NOMO-1 treated with dmso at 0.1 percent for 144 hours (cell line): ENCODE measurements at regions not wholly inside any gene's neighbourhood (a gene's known extent, or its start where the extent isn't known, plus 50 kb on each side); places are given as distances from the start of the nearest gene placed in this dataset.
"Not testable (repeated sequence)": the region's sequence is repeated elsewhere in the genome, so short reads cannot be mapped to it uniquely, and the experiment has no call there.

ENCODE experiments used
- DNase-seq: peaks from one replicate; lab custom pipeline; 2025; ENCODE audit not compliant: unreplicated experiment; lab: John Stamatoyannopoulos, UW

DNA sequence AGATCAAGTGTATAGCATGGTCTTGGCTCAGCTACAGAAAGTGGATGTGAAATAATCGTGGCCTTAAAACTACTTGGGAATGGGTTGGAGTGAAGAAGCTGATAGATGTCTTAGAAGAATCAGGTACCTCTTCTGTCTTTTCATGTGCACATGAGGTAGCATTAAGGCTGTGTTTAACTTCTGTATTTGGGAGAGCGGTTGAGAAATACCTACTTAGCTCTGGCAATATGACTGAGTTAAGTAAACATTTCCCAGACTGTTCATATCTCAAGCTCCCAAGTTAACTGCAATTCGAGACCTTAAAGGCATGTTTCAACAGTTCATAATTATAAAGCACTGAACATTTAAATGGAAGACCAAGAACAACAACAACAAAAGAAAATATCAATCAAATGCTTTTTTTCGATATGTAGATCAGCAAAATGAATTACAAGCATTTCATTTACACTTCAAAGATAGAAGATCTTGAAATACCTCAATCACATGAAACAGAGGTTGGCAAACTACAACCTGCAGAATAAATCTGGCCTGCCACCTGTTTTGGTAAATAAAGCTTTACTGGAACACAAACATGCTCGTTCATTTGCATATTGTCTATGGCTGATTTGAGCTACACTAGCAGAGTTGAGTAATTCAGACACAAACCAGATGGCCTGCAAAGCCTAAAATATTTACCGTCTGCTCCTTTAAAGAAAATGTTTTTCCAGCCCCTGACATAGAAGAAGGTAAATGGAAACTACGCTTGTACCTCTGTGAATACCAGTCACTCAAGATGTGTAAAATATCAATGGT lies 337.1 kb upstream of the GLI3 start:
- no peak for DNase-seq

DNA sequence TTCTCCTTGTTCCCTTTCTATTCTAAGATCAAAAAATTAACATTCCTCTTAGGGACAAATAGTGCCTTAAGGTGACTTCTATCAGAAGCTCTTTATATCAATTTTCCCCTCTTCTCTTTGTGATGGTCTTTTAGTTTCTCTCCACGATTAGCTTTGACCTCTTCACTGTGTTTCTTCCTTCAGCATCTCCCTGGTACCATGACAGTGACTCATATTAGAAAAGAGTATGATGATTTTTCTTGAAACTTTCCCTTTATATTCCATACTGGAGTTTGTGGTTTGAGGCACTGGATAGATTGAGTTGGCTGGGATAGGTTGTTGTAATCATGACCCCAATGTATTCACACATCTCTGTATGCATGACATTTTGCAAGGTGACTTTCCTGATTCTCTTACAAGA lies 335.6 kb upstream of the GLI3 start:
- DNase-seq = no peak

DNA sequence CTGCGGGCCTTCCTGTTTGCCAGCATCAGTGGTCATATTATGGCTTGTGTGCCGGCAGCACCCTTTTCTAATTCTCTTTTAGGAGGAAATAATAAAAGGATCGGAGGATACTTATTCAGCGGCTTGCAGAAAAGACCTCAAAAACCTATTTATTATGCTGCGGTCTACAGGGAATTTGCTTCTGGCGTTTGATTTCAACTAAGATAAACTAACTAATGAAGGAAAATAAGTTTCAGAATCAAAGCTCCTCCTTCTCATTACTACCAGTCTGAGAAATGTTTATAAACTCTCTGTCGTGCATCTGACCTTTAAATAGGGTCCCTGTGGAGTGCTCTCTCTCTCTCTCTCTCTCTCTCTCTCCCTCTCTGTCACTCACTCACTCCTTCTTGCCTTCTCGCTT lies 335.0 kb upstream of the GLI3 start:
- DNase-seq = no peak

DNA sequence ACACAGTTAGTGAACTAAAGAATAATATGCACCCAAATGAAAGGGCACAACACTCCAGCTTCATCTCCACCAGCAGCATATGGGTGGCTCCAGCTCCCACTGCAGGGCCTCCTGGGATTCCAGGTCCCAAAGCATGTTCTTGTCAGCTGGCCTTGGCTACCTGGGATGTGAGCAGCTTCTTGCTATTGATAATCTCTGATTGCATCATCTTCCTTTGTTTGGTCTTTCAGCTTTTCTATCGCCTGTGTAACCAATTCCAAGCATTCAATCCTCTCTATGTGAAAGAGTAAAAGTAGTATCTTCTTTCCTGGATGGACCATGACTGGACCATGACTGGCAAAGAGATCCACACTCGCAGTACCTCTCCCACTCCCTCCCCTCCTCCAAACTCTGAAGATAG lies 333.9 kb upstream of the GLI3 start:
- DNase-seq = no peak

DNA sequence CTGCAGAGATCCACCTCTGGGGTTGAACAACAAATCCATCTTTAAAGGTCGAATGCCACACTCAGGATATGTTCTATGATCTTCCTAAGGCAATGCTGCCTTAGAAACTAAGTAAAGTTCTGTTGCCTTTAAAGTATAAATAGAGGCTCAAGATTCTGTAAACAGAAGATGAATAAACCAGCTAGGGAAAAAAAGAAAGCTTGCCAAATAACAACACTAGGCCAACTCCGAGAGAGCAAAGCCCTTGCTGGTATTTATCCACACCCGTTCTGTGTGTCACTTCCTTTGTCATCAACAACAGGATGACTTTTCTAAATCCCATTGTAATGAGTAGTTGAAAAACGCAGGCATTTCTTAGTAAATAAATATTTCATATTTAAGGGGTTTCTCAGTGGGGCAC lies 330.0 kb upstream of the GLI3 start:
- no peak for DNase-seq

DNA sequence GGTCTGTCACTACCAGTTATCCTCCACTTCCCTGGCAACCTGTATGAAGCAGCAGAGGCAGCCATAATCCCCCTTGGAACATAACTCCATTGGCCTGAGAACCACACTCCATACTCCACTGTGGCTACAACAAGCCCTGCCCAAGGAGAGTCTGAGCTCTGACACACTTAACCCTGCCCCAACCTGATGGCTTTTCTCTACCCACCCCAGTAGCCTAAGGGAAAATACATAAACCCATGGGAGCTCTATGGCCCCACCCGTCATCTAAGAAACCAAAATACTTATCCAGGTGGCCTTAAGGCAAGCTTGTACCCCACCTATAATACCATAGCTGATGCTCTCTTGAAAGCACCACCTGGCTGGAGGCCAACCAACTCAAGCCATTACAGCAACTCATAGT lies 324.8 kb upstream of the GLI3 start:
- no peak for DNase-seq

DNA sequence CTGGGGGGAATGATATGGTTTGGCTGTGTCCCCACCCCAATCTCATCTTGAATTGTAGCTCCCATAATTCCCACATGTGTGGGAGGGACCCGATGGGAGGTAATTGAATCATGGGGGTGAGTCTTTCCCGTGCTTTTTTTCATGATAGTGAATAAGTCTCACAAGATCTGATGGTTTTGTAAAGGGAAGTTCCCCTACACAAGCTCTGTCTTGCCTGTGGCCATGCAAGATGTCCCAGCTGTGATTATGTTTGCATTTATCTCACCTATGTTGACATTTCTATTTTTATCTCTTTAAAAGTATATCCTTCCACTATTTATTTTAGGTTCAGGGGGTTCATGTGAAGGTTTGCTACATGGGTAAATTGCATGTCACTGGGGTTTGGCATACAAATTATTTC lies 323.9 kb upstream of the GLI3 start:
- no peak for DNase-seq

DNA sequence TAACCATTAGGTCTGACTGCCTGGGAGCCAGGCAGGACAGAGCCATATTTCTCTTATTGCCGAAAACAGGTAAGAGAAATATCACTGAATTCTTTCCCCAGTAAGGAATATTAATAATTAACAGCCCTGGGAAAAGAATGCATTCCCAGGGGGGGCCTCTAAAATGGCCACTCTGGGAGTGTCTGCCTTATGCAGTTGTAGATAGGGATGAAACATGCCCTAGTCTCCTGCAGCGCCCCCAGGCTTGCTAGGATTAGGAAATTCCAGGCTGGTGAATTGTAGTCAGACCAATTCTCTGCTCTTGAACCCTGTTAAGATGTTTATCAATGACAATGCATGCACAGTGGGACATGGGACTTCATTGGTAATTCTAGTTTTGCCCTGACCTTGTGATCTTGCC lies 317.9 kb upstream of the GLI3 start:
- not testable (repeated sequence) for DNase-seq

DNA sequence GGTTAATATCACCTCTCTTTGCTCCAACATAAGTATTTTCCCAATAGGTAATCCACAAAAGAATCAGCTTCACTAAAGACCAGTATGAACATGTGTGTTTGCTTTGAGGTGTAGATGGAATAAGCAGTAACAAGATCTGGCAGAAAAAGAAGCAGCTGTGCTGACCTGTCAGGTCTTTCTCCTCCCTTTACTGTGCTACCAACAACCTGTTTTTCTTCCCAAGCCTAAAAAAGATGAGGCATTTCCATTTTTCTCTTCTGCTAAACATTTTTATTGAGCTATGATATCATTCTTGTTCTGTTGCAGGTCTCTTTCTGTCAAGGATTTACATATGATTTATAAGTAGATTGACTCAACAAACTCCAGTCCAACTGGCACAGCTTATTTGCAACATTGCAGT lies 315.2 kb upstream of the GLI3 start:
- DNase-seq = no peak

DNA sequence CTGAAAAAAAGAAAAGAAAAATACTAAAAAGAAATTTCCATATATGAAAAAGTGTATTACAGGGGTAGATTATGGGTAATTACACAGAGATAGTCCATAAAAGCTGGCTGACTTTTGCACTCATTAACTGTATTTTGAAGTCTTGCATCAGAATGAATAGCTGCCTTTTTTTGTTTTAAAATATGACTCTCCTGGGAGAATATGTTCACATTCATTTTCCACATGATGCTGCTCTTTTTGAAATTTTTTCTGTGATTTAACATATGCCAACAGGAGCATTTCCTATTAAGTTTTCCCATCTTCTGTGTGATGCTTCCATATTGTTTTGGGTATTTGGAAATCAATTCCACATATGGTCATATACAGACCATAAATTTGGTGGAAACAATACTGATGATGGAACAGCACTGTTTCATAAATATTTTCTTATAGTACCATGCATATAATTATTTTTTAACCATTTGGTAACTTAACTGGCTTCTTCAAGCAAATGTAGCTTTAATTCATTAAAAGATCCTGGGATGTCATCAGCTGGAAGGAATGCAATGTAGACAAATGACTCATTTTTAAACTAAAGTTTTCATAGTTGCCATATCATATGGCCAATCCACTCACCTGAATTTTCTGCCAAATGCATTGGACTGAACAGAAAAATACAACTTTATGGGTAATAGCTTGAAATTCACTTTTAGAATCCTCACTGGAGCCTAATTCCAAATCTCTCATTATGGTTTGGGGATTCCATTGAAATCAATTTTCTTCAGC lies 313.9 kb upstream of the GLI3 start:
- DNase-seq = no peak

DNA sequence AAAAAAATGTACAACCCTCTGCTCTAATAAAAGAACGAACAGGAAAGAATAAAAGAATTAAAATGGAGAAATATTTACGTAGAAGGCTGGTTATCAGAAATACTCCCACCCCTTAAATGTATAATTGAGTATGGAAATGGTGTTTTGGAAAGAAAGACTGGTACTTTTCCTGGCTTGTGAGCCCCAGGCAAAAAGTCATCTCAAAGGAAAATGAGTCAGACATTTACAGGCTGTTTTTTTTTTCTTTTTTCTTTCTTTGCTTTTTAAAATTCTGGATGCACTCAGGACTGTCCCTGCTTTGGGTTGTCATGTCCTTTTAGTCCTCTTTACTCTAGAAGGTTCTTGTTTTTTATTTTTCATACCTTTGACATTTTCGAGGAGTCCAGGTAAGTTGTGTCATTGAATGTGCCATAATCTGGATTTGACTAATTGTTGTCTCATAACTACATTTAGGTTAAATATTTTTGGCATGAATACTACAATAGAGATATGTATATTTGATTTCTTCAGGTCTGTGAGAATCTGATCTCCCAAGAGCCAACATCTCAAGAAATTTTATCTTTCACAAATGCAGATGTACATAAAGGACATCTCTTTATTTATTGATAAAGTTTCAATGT lies 313.0 kb upstream of the GLI3 start:
- DNase-seq = no peak

DNA sequence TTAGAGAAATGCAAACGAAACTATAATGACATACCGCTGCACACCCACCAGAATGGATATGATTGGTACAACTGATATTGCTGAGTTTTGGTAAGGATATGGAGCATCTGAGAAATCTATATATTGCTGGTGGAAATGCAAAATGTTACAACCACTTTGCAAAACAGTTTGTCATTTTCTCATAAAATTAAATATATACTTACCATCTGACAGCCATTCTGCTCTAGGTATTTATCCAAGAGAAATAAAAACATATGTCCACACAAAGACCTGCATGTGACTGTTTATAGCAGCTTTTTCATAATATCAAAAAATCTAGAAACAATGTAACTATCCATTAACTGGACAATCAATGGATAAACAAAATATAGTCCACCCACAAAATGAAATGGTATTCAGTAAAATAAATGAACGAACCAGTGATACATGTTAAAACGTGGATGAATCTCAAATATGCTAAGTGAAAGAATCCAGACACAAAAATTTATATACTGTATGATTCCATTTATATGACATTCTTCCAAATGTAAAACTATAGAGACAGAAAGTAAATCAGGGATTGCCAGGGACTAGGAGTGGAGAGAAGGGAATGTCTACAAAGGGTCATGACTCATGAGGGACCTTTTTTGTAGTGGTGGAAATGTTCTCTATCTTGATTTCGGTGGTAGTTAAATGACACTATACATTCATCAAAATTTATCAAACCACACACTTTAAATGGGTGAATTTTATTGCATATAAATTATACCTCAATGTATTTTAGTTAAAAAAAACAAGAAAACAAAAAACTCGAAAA lies 312.0 kb upstream of the GLI3 start:
- no peak for DNase-seq

DNA sequence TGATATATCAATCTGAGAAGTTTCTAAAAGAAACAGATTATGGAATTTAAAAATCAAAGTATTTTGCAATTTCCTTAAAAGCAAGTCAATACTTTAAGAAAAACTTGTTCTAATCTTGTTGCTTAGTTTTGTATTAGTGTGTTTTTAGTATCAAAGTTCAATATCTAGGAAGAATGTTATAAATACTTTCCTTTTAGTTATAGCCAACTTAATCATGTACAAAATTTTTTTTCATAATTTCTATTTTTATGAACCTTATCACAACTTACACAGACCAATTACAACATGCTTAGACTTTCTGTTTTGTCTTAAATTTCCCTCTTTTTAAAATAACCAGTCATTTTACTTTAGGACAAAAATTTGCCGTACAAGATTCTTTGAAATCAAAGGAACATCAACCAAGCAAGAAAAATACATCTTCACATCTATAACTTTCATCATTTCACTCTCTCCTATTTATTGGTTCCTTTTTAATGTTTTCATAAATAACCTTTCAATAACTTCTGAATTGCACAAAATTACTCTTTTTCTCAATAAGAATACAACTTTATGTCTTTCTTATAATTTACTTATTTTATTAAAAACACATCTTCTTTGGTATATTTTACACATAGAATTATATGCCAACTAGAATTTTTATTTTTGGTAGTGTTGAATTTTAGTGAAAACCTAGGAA lies 308.2 kb upstream of the GLI3 start:
- DNase-seq = no peak

DNA sequence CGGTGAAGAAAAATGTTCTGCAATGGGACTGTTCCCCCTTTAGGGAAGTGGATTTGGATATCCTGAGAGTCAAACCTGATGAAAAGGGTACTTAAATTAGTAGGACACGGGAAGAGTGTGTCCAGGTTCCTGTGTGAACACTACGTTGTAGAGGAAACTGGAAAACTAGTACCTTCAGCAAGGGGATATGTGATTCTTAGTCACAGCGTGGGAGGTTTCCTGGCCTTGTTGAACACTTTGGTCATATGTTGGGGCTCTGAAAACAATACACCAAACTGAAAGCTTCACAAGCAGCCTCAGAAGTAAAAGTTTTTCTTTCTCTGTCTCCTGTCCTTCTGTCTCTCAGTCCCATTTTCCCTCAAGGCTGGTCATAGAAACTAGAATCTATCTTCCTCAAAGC lies 306.9 kb upstream of the GLI3 start:
- no peak for DNase-seq

DNA sequence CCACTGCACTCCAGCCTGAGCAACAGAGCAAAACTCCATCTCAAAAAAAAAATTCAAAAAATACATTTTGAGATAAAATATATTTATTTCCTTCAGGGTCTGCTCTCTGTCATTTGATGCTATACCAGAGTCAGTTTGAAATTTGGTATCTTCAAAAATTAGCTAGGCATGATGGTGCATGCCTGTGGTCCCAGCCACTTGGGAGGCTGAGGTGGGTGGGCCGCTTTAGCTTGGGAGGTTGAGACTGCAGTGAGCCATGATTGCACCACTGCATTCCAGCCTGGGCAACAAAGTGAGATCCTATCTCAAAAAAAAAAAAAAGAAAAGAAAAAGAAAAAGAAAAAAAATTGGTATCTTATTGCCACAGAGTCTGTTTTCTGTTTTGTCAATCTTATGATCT lies 305.4 kb upstream of the GLI3 start:
- DNase-seq = not testable (repeated sequence)

DNA sequence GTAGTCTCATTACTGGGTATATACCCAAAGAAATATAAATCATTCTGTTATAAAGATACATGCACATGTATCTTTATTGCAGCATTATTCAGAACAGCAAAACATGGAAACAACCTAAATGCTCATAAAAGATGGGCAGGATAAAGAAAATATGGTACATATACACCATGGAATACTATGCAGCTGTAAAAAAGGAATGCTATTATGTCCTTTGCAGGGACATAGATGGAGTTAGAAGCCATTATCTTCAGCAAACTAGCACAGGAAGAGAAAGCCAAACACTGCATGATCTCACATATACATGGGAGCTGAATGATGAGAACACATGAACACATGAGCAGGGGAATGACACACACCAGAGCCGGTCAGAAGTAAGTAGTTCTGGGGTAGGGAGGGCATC lies 297.4 kb upstream of the GLI3 start:
- no peak for DNase-seq

DNA sequence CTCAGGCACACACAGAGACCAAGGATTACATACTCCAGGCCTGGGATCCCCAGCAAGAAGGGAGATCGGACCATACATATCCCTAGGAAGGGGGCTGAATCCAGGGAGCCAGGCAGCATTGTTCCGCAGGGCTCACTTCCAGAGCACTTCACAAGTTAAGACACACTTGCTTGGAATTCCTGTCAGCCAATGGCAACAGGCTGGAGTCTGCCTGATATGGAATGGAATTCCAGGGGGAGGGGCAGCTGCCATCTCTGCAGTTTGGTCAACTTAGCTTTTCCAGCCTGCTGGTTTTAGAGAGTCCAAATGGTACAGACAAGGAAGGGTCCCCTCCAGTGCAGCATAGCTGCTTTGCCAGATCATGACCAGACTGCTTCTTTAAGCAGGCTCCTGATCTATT lies 290.0 kb upstream of the GLI3 start:
- no peak for DNase-seq

DNA sequence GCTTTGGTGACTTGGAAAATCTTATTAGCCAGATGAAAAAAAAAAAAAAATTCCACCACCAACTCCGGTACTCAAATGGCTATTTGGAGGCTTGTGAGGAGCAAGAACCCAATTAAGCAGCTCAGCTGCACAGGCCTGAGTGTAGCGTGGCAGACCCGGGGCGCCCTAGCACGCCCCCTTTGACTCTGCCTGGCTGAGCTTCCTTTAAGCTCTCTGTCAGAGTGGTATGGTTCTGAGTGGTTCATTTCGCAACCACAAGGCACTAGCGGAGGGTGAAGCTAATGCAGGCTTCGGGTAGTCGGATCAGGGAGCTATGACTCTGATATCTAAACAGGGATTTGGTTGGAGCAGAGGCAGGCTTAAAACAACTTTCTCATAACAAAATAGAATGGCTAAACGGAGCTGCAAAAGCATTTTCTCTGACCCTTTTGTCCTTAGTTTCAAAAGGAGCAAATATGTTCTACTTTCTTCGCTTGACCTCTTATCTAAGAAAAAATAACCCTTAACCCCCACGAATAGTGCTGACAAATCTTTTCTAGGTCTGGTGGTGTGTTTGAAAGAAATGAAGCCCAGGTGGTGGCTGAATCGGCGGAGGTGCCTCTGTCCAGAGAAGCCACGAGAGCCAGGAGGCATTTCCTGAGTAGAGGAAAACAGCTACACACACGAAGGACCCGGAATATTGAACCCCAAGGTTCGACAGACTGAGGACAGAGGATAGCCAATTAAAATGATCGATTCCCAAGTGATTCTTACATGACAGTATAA lies 285.4 kb upstream of the GLI3 start:
- no peak for DNase-seq

DNA sequence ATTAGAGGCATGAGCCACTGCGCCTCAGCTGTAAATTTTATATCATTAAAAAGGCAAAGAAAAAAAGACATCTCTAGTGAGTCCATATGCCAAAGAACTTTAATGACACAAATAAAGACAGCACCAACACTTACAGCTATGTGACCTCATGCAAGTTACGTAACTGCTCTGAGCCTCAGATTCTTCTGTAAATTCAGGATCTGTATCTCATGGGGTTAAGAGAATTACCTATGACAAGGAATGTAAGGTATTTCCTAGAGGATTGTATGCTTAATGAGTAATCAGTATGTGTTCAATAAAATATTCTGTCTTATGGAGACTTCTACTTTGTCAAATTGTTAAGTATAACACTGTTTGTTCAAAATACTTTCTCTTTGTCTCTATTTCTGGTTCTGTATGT lies 274.0 kb upstream of the GLI3 start:
- no peak for DNase-seq

DNA sequence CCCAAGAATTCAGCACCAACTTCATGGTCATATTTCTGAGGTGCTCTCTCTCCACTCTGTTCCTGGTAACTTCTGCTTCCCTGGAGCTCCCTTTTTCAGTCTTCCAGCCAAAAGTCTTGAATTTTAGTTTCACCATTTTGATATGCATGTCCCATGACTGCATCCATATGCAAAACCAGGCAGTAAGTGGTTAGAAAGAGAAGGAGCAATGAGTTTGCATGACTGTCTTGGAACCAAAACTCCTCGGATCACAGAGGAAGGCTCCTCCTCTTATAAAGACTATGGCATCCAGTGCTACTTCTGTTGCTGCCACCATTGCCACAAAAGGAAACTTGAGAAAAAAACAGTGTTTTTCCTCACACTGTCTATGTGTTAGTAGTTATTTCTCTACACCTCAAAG lies 269.1 kb upstream of the GLI3 start:
- DNase-seq = no peak
